BLaER1 treated with 17β-estradiol and CSF1 and Interleukin-3, amounts not matched to agents 10 nM and 100 nM (cell line): ENCODE measurements at regions not wholly inside any gene's neighbourhood (a gene's known extent, or its start where the extent isn't known, plus 50 kb on each side); places are given as distances from the start of the nearest gene placed in this dataset.
"Not testable (repeated sequence)": the region's sequence is repeated elsewhere in the genome, so short reads cannot be mapped to it uniquely, and the experiment has no call there.

ENCODE experiments used
- H3K27ac ChIP-seq, 11 experiments: shearing (Covaris generic); formaldehyde crosslinking; 2 replicates each; pipeline ENCODE4 v1.8.1; 2022
- H3K27me3 ChIP-seq, 11 experiments: shearing (Covaris generic); formaldehyde crosslinking; 2 replicates each; pipeline ENCODE4 v1.8.1; 2022
- H3K36me3 ChIP-seq, 11 experiments: shearing (Covaris generic); formaldehyde crosslinking; 2 replicates each; pipeline ENCODE4 v1.8.1; 2022
- H3K4me1 ChIP-seq, 10 experiments: shearing (Covaris generic); formaldehyde crosslinking; 2 replicates each; pipeline ENCODE4 v1.8.1; 2022
- H3K4me2 ChIP-seq, 11 experiments: shearing (Covaris generic); formaldehyde crosslinking; 2 replicates each; pipeline ENCODE4 v1.8.1; 2022
- H3K4me3 ChIP-seq, 10 experiments: shearing (Covaris generic); formaldehyde crosslinking; 2 replicates each; pipeline ENCODE4 v1.8.1; 2022
- H3K9ac ChIP-seq, 11 experiments: shearing (Covaris generic); formaldehyde crosslinking; 2 replicates each; pipeline ENCODE4 v1.8.1; 2022
- H3K9me3 ChIP-seq, 11 experiments: shearing (Covaris generic); formaldehyde crosslinking; replicated peaks in 1 of 11; 2 replicates each; pipeline ENCODE4 v1.8.1; 2022
- H4K20me1 ChIP-seq, 11 experiments: shearing (Covaris generic); formaldehyde crosslinking; 2 replicates each; pipeline ENCODE4 v1.8.1; 2022
- Cebpa-rat ChIP-seq, 11 experiments: shearing (Covaris generic); IDR thresholded peaks; 2 replicates each; pipeline ENCODE4 v1.8.1; 2022

DNA sequence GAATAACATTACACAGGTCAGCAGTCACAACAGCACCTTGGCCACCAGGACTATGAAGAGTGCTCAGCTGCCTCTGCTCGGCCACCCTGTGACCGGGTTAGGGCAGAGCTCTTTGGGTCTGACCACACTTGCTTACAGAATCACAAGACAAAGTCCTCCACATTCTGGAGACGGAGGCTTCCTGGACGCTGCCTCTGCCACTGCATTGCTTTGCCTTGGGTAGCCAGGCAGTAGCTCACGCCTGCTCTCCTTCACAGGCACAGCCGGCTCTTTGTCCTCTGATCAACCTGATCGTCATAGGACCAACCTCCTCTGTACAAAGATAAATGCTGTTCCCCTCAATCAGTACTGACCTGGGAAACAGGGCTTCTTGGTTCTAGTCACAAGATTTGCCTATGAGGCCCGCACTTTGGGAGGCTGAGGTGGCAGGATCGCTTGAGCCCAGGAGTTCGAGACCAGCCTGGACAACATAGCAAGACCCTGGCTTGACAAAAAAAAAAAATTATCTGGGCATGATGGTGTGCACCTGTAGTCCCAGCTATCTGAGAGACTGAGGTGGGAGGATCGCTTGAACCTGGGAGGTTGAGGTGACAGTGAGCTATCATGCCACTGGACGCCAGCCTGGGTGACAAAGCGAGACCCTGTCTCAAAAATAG lies 128.4 kb upstream of the IER5L start:
- Histone ChIP-seq H4K20me1 (no peaks in the 10 kb centered on the region), H3K27ac (no peak overlapping the region), H3K4me1 (no peaks in the 10 kb centered on the region), H3K27me3 (no peaks in the 10 kb centered on the region), H3K4me3 (no peak overlapping the region), H3K9me3 (peaks cover 0 to 16% (median 8%) of the 10 kb centered on the region in 11 experiments; a peak in 17 of 22 replicates), H3K4me2 (no peak overlapping the region), H3K9ac (no peak overlapping the region), H3K36me3 (no peaks in the 10 kb centered on the region)
- TF ChIP-seq Cebpa-rat (IDR thresholded peaks at IDR 0.05) = no peak

DNA sequence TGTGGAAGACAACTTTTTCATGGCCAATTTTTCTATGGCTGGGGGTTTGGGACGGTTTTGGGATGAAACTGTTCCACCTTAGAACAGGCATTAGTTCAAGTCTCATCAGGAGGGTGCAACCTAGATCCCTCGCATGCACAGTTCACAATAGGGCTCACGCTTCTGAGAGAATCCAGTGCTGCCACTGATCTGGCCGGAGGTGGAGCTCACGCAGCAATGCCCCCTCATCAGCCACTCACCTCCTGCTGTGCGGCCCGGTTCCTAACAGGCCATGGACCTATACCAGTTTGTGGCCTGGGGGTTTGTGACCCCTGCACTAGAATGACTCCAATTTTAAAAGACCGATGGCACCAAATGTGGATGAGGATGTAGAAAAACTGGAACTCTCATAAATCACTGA lies 127.2 kb upstream of the IER5L start:
- no peaks in the 10 kb centered on the region for H3K4me1 ChIP-seq
- H3K36me3 ChIP-seq = no peaks in the 10 kb centered on the region
- no peak overlapping the region for H3K27ac ChIP-seq
- H3K4me3 ChIP-seq = no peak overlapping the region
- no peaks in the 10 kb centered on the region for H3K27me3 ChIP-seq
- H3K9ac ChIP-seq = no peak overlapping the region
- no peaks in the 10 kb centered on the region for H4K20me1 ChIP-seq
- no peak overlapping the region for H3K4me2 ChIP-seq
- TF ChIP-seq Cebpa-rat (IDR thresholded peaks at IDR 0.05) = no peak
- peaks cover 0 to 21% (median 9%) of the 10 kb centered on the region in 11 experiments; a peak in 17 of 22 replicates for H3K9me3 ChIP-seq

DNA sequence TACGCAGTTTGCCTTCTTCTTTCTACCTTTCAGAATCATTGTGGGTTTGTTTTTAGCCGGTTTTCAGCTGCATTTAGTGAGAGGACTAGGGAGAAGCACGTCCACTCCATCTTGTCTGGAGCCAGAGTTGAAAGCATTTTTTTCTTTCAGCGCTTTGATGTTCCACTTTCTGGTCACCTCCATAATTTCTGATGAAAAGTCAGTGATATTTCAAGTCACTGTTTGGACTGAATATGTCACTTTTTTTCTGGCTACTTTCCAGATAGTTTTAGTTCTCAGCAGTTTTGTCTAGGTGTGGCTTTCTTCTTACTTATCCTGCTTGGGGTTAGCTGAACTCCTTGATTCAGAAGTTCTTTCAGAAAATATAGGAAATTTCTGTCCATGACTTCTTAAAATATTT lies 123.9 kb upstream of the IER5L start:
- no peaks in the 10 kb centered on the region for H3K36me3 ChIP-seq
- H4K20me1 ChIP-seq = no peaks in the 10 kb centered on the region
- no peaks in the 10 kb centered on the region for H3K27me3 ChIP-seq
- no peak for TF ChIP-seq Cebpa-rat (IDR thresholded peaks at IDR 0.05)
- no peak overlapping the region for H3K9ac ChIP-seq
- H3K4me3 ChIP-seq = no peak overlapping the region
- H3K9me3 ChIP-seq = peaks cover 0 to 21% (median 8%) of the 10 kb centered on the region in 11 experiments; a peak in 14 of 22 replicates
- no peak overlapping the region for H3K27ac ChIP-seq
- H3K4me2 ChIP-seq = no peak overlapping the region
- H3K4me1 ChIP-seq = no peaks in the 10 kb centered on the region

DNA sequence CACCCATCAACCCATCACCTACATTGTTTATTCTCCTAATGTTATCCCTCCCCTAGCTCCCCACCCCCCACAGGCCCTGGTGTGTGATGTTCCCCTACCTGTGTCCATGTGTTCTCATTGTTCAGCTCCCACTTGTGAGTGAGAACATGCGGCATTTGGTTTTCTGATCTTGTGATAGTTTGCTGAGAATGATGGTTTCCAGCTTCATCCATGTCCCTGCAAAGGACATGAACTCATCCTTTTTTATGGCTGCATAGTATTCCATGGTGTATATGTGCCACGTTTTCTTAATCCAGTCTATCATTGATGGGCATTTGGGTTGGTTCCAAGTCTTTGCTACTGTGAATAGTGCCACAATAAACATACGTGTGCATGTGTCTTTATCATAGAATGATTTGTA lies 118.1 kb upstream of the IER5L start:
- H3K4me2 ChIP-seq, H3K4me3 ChIP-seq, H3K27ac ChIP-seq, H3K4me1 ChIP-seq, H3K27me3 ChIP-seq, H3K9ac ChIP-seq, H4K20me1 ChIP-seq, H3K36me3 ChIP-seq: not testable (repeated sequence)
- peaks cover 6 to 24% (median 10%) of the 10 kb centered on the region in 11 experiments; a peak in 16 of 22 replicates for H3K9me3 ChIP-seq

DNA sequence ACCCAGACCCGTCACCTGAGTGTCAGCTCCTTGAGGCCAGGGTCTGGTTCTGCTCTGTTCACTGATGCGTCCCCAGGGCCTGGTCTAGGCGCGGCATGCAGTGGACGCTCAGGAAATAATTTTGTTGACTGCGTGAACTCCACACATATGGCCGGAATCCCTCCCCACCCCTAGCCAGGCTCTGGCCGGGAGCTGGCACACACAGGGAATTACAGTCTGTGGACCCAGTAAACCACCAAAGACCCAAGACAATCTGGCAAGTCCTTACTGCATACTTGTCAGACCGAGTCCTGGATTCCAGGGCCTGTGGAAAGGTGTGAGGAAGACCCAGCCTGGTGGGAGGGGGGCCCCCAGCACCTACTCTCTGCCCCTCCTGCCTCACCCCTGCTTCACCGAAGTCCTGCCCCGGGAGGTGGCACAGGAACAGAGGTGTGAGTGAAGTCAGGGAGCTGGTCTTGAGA lies 113.0 kb upstream of the IER5L start:
- TF ChIP-seq Cebpa-rat (IDR thresholded peaks at IDR 0.05) = no peak
- H4K20me1 ChIP-seq = no peaks in the 10 kb centered on the region; a peak in 1 of 22 replicates

DNA sequence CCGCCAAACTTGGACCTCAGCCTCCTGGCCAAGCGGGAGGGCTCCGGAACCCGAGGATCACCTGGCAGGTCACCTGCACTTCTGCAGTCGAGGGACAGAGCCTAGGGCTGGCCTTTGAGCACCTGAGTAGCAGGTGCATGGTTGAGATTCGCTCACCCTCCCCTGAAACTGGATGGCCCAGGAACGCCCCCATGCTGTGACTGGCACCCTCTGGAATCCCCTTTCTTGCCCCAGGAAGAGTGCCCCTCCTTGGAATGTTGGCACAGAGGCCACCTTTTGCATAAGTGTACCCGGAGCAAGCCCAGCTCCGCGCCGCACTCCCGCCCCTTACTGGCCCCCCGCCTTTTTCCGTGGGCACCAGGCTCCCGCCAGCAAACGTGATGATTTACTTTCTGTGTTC lies 112.5 kb upstream of the IER5L start:
- TF ChIP-seq Cebpa-rat (IDR thresholded peaks at IDR 0.05) = no peak
- Histone ChIP-seq H3K36me3 (no peaks in the 10 kb centered on the region), H3K27me3 (no peaks in the 10 kb centered on the region), H3K4me3 (no peak overlapping the region), H3K4me2 (no peak overlapping the region), H3K9ac (no peak overlapping the region), H4K20me1 (no peaks in the 10 kb centered on the region; a peak in 1 of 22 replicates), H3K9me3 (peaks cover 0 to 10% (median 2%) of the 10 kb centered on the region in 11 experiments; a peak in 12 of 22 replicates), H3K4me1 (peaks cover 0 to 18% (median 10%) of the 10 kb centered on the region in 10 experiments; a peak in 12 of 20 replicates), H3K27ac (no peak overlapping the region)

More for the DNA sequence above, 113.0 kb upstream of the IER5L start:
- H3K27me3 ChIP-seq = no peaks in the 10 kb centered on the region
- H3K9me3 ChIP-seq = peaks cover 3 to 15% (median 7%) of the 10 kb centered on the region in 11 experiments; a peak in 15 of 22 replicates
- H3K4me2 ChIP-seq = no peak overlapping the region
- no peak overlapping the region for H3K9ac ChIP-seq
- H3K4me3 ChIP-seq = no peak overlapping the region
- H3K27ac ChIP-seq = no peak overlapping the region
- no peaks in the 10 kb centered on the region for H3K36me3 ChIP-seq
- peaks cover 0 to 18% (median 10%) of the 10 kb centered on the region in 10 experiments; a peak in 12 of 20 replicates for H3K4me1 ChIP-seq

DNA sequence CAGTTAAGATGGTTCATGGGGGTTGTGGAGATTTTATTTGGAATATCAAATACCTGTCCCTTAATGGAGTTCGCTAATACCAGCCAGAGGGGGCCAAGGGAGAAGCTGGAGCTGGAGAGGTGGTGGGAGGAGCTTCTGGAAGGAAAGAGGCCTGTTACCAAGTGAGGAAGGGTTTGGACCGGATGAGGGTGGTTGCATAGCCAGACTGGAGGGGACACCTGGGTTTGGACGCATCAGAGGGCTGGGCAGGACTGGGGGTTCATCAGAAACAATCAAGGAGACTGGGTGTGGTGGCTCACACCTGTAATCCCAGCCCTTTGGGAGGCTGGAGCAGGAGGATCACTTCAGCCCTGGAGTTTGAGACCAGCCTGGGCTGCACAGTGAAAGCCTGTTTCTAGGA lies 111.8 kb upstream of the IER5L start:
- H3K4me3 ChIP-seq = no peak overlapping the region
- no peak overlapping the region for H3K4me2 ChIP-seq

DNA sequence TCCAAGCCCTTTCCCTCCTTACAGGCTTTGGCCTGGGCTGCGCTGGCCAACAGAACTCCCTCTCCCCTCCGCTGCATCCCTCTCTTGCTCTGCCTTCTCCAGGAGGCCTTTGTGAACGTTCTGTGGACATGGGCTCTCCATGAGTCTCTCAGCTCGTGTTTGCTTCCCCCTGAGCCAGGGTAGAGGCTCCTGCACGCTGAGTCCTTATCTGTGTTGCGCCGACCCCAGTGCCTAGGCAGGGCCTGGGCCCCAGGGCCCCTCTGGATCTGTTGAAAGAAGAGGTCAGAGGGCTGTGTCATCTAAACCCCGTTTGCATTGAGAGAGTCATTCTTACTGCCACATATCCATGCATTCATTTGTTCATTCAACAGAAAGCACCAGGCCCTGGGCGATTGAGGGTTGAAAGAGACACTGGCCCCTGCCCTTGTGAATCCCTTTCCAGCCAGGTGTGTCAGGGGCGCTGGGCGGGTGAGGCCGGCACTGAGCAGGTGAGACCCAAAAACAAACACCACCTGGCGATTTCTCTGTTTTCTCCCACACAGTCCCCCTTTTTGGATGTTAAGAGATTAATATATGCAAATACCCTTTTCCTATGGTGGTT lies 111.2 kb upstream of the IER5L start:
- no peaks in the 10 kb centered on the region for H3K9me3 ChIP-seq
- H3K4me1 ChIP-seq = peaks cover under 1 to 27% (median 10%) of the 10 kb centered on the region in 10 experiments; a peak in 15 of 20 replicates
- no peak for TF ChIP-seq Cebpa-rat (IDR thresholded peaks at IDR 0.05)
- no peaks in the 10 kb centered on the region; a peak in 1 of 22 replicates for H4K20me1 ChIP-seq
- H3K9ac ChIP-seq = 0 out of 22 replicates have a peak overlapping the region, but pooled peaks of 1 of the 11 experiments have one; percentile 22
- H3K27me3 ChIP-seq = no peaks in the 10 kb centered on the region
- H3K4me3 ChIP-seq = no peak overlapping the region
- no peak overlapping the region for H3K27ac ChIP-seq
- H3K4me2 ChIP-seq = peak overlapping the region in 6 of 11 experiments; percentile 8 to 59 (median 52); a peak in 12 of 22 replicates
- H3K36me3 ChIP-seq = no peaks in the 10 kb centered on the region

More for the DNA sequence above, 111.8 kb upstream of the IER5L start:
- Histone ChIP-seq H3K27me3 (no peaks in the 10 kb centered on the region), H3K4me1 (peaks cover 0 to 24% (median 10%) of the 10 kb centered on the region in 10 experiments; a peak in 12 of 20 replicates), H4K20me1 (no peaks in the 10 kb centered on the region; a peak in 1 of 22 replicates), H3K27ac (no peak overlapping the region), H3K9me3 (peaks cover 0 to 3% (median 0%) of the 10 kb centered on the region in 11 experiments; a peak in 2 of 22 replicates), H3K36me3 (no peaks in the 10 kb centered on the region), H3K9ac (no peak overlapping the region)
- no peak for TF ChIP-seq Cebpa-rat (IDR thresholded peaks at IDR 0.05)

DNA sequence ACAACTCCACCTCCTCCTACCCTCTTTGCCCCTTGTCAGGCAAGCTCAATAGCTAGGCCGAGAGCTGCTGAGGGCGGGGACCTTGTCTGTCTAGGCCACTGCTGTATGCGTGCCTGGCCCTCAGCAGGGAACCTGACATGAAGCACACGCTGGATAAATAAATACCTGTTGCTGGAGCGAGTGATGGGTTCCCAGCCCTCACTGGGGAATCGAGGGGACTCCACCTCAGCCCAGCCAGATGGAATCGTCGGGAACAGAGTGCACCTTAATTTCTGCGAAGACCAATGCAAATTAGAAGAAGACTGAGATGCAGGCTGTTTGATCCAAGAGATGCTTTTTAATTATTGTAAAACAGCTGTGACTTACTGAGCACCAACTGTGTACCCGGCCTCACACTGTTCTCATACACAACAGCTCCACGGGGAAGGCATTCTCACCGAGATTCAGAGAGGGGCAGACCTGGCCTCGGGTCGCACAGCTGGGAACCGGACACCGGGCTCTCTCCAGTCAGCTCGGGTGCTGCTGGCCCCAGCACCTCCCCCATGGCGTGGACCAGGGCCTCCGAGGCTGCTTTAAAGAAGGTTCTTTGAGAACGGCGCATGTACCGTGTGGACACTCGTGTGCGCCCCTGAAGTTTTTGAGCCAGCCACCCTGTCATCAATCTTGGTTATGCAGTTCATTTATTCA lies 109.7 kb upstream of the IER5L start:
- H3K4me3 ChIP-seq = no peak overlapping the region
- H3K27me3 ChIP-seq = no peaks in the 10 kb centered on the region
- peaks cover 15 to 41% (median 25%) of the 10 kb centered on the region in 10 experiments for H3K4me1 ChIP-seq
- H3K4me2 ChIP-seq = peak overlapping the region in 2 of 11 experiments; percentile 52 to 56; a peak in 1 of 22 replicates
- H3K36me3 ChIP-seq = no peaks in the 10 kb centered on the region
- H3K27ac ChIP-seq = no peak overlapping the region
- H3K9ac ChIP-seq = no peak overlapping the region
- TF ChIP-seq Cebpa-rat (IDR thresholded peaks at IDR 0.05) = no peak
- no peaks in the 10 kb centered on the region for H3K9me3 ChIP-seq
- no peaks in the 10 kb centered on the region; a peak in 1 of 22 replicates for H4K20me1 ChIP-seq
